Prostate gland (tissue), 2 donors: ENCODE measurements at regions not wholly inside any gene's neighbourhood (a gene's known extent, or its start where the extent isn't known, plus 50 kb on each side); places are given as distances from the start of the nearest gene placed in this dataset.

Experiments
- CTCF ChIP-seq, 4 experiments: fragments of 200-600 bp in 2 of 4; fragments of 450-650 bp in 2 of 4; sonication (generic) in 2 of 4; IDR thresholded peaks; 1 replicate in 3 of 4; 2 replicates in 1 of 4; pipeline ENCODE4 v1.5.1; 2016 to 2019; ENCODE audit warnings: antibody characterized with exemption in 4 of 4, mild to moderate bottlenecking in 2 of 4, moderate library complexity in 2 of 4
- POLR2A ChIP-seq: fragments of 450-650 bp; IDR thresholded peaks from one replicate; pipeline ENCODE4 v1.6.1; 2016; ENCODE audit warnings: antibody characterized with exemption, mild to moderate bottlenecking
- POLR2AphosphoS5 ChIP-seq: sonication (generic); formaldehyde crosslinking; IDR thresholded peaks from one replicate; pipeline ENCODE4 v1.6.1; 2017; ENCODE audit warnings: antibody characterized with exemption

- TF ChIP-seq CTCF (IDR thresholded peaks at IDR 0.05) = no peak
- TF ChIP-seq POLR2A = no peak
- TF ChIP-seq POLR2AphosphoS5 = no peak
These were observed 114.9 kb upstream of the IFNGR1 start for GRCh38 chr6:137334094-137334493.
